22Rv1 (cell line): ENCODE measurements at regions not wholly inside any gene's neighbourhood (a gene's known extent, or its start where the extent isn't known, plus 50 kb on each side); places are given as distances from the start of the nearest gene placed in this dataset.
"Not testable (repeated sequence)": the region's sequence is repeated elsewhere in the genome, so short reads cannot be mapped to it uniquely, and the experiment has no call there.

Experiments used
- CTCF ChIP-seq: fragments of 450-650 bp; IDR thresholded peaks from 2 replicates; pipeline ENCODE4 v1.5.1; 2017; ENCODE audit warnings: mild to moderate bottlenecking
- ZFX ChIP-seq: fragments of 450-650 bp; IDR thresholded peaks from 2 replicates; pipeline ENCODE4 v1.6.1; 2017; ENCODE audit warnings: antibody characterized with exemption, borderline replicate concordance

GRCh38 chr4:9604031-9604892 lies 160.0 kb downstream of the DEFB131A start:
- TF ChIP-seq CTCF, ZFX: not testable (repeated sequence)
